Endodermal cell (in vitro differentiated cells): ENCODE measurements at regions not wholly inside any gene's neighbourhood (a gene's known extent, or its start where the extent isn't known, plus 50 kb on each side); places are given as distances from the start of the nearest gene placed in this dataset.

Source experiments
- DNase-seq: peaks from one replicate; pipeline ENCODE4 v3.0.0-alpha.2; 2017
- H3K27ac ChIP-seq: 2 replicates; pipeline ENCODE4 v1.5.1; 2013; ENCODE audit warnings: mild to moderate bottlenecking, low read depth, low read length, moderate library complexity
- H3K27me3 ChIP-seq: 2 replicates; pipeline ENCODE4 v1.6.1; 2013; ENCODE audit warnings: mild to moderate bottlenecking, low read length, moderate library complexity; ENCODE audit not compliant: insufficient read depth, control insufficient read depth, poor library complexity, severe bottlenecking
- H3K36me3 ChIP-seq: 2 replicates; pipeline ENCODE4 v1.7.0; 2013; ENCODE audit warnings: mild to moderate bottlenecking, low read length, moderate library complexity; ENCODE audit not compliant: control insufficient read depth, insufficient read depth
- H3K4me1 ChIP-seq: one replicate; pipeline ENCODE4 v1.7.0; 2013; ENCODE audit warnings: low read length; ENCODE audit not compliant: control insufficient read depth, insufficient read depth
- H3K4me3 ChIP-seq: 2 replicates; pipeline ENCODE4 v1.5.1; 2013; ENCODE audit warnings: mild to moderate bottlenecking, low read length, moderate library complexity
- H3K9ac ChIP-seq: 2 replicates; pipeline ENCODE4 v1.6.1; 2013; ENCODE audit warnings: mild to moderate bottlenecking, low read length, moderate library complexity; ENCODE audit not compliant: poor library complexity, severe bottlenecking; ENCODE audit errors: extremely low read depth
- H3K9me3 ChIP-seq: 2 replicates; pipeline ENCODE4 v1.6.1; 2013; ENCODE audit warnings: mild to moderate bottlenecking, low read length, moderate library complexity; ENCODE audit not compliant: control insufficient read depth
- H3K27ac Mint-ChIP-seq: 2 replicates; pipeline ENCODE4 v1.8.0; 2020; ENCODE audit warnings: mixed read lengths
- H3K27me3 Mint-ChIP-seq: 2 replicates; pipeline ENCODE4 v1.8.0; 2021; ENCODE audit warnings: mild to moderate bottlenecking, mixed read lengths; ENCODE audit not compliant: insufficient read depth
- H3K36me3 Mint-ChIP-seq: 2 replicates; pipeline ENCODE4 v1.8.0; 2020; ENCODE audit warnings: low read depth, mixed read lengths
- H3K4me1 Mint-ChIP-seq: 2 replicates; pipeline ENCODE4 v1.8.0; 2020; ENCODE audit warnings: mixed read lengths
- H3K4me3 Mint-ChIP-seq: 2 replicates; pipeline ENCODE4 v1.8.0; 2020; ENCODE audit warnings: mild to moderate bottlenecking, moderate library complexity, mixed read lengths
- H3K9me3 Mint-ChIP-seq: 2 replicates; pipeline ENCODE4 v1.8.0; 2020; ENCODE audit warnings: mild to moderate bottlenecking, mixed read lengths
- WGBS, 2 experiments: methylation state at CpG; one replicate each; pipeline versions ENCODE4 v1.1.5 to v1.1.7; 2013; ENCODE audit warnings: missing lambda C conversion rate in 2 of 2, mixed read lengths in 1 of 2; ENCODE audit not compliant: insufficient coverage in 1 of 2, insufficient read length in 1 of 2; 5-methylcytosine and 5-hydroxymethylcytosine counted together
- TF ChIP-seq, protein P1 (sequence below): fragments of 200-600 bp; sonication (generic); conservative IDR thresholded peaks from 2 replicates; pipeline ENCODE4 v1.5.0; 2021; ENCODE audit warnings: antibody characterized with exemption, mild to moderate bottlenecking

DNA sequence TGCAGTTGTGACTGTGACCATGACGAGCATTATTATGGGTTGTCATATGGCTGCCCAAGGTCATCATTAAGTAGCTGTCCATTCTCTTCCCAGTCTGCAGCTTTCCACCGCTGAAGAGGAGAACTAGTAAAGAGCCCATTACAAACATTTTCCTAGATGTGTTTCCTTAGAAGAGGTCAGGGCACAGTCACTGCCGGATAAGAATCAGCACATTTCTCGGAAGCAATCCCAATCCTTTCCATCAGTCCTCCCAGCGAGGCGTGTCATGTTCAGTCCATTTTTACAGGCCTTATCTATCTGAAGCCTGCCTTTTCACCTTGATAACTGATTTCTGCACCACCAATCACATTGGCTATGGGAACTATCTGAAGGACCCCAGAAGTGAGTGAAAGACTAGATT, 319.9 kb upstream of the SLC14A2 start:
- H3K4me1 ChIP-seq = no peaks in the 10 kb centered on the region
- Mint-ChIP-seq H3K4me1 (peaks cover 2% of the 10 kb centered on the region), H3K27me3 (no peaks in the 10 kb centered on the region), H3K36me3 (no peaks in the 10 kb centered on the region), H3K4me3 (no peak overlapping the region), H3K9me3 (no peaks in the 10 kb centered on the region), H3K27ac (no peak overlapping the region)
- H3K4me3 ChIP-seq = no peak overlapping the region
- H3K36me3 ChIP-seq = no peaks in the 10 kb centered on the region
- no peak overlapping the region for H3K27ac ChIP-seq
- no peak for DNase-seq
- TF ChIP-seq, protein P1, sequence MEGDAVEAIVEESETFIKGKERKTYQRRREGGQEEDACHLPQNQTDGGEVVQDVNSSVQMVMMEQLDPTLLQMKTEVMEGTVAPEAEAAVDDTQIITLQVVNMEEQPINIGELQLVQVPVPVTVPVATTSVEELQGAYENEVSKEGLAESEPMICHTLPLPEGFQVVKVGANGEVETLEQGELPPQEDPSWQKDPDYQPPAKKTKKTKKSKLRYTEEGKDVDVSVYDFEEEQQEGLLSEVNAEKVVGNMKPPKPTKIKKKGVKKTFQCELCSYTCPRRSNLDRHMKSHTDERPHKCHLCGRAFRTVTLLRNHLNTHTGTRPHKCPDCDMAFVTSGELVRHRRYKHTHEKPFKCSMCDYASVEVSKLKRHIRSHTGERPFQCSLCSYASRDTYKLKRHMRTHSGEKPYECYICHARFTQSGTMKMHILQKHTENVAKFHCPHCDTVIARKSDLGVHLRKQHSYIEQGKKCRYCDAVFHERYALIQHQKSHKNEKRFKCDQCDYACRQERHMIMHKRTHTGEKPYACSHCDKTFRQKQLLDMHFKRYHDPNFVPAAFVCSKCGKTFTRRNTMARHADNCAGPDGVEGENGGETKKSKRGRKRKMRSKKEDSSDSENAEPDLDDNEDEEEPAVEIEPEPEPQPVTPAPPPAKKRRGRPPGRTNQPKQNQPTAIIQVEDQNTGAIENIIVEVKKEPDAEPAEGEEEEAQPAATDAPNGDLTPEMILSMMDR = no peak
- no peak overlapping the region for H3K9ac ChIP-seq
- WGBS, 2 experiments = 94 to 95% methylated on average over 6 of the region's 6 CpGs
- no peaks in the 10 kb centered on the region for H3K9me3 ChIP-seq
- H3K27me3 ChIP-seq = no peaks in the 10 kb centered on the region

DNA sequence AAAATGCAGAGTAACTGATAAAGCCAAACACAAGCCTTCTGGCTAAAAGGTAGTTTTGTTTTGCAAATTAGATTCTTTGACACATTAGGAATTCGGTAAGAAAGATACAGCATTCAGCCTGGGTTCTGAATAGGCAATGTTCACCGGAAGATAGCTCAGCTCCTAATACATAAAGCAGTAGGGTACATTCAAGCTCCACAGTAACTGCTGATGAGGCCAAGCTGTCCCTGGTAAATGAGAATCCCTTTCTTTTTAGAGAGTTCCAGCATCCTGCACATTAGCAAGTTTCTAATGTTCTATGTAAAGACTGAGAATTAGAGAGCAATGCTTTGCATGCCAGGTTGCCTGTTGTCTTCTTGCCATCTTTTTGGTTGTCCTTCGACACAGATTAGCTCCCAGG, 316.3 kb upstream of the SLC14A2 start:
- Mint-ChIP-seq H3K27me3 (no peaks in the 10 kb centered on the region), H3K4me1 (peaks cover 2% of the 10 kb centered on the region), H3K9me3 (no peaks in the 10 kb centered on the region), H3K36me3 (no peaks in the 10 kb centered on the region), H3K4me3 (no peak overlapping the region), H3K27ac (no peak overlapping the region)
- Histone ChIP-seq H3K4me3 (no peak overlapping the region), H3K27me3 (no peaks in the 10 kb centered on the region), H3K9ac (no peak overlapping the region), H3K27ac (no peak overlapping the region), H3K4me1 (no peaks in the 10 kb centered on the region), H3K9me3 (no peaks in the 10 kb centered on the region), H3K36me3 (no peaks in the 10 kb centered on the region)
- TF ChIP-seq, protein P1 = no peak
- DNase-seq = no peak
- 62 to 77% methylated on average over 3 of the region's 3 CpGs for WGBS, 2 experiments

DNA sequence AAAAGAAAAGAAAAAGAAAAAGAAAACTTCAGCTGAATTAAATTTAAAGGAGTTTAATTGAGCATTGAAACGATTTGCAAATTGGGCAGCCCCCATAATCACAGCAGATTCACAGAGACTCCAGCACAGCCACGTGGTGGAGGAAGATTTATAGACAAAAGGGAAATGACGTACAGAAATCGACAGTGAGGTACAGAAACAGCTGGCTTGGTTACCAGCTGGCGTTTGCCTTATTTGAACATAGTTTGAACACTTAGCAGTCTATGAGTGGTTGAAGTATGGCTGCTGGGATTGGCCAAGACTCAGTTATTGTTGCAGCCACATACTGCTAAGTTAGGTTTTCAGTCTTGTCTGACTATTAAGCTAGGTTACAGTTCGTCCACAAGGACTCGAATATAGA, 312.2 kb upstream of the SLC14A2 start:
- H3K27ac ChIP-seq = no peak overlapping the region
- no peak overlapping the region for H3K4me3 ChIP-seq
- no peak overlapping the region for H3K27ac Mint-ChIP-seq
- H3K9me3 Mint-ChIP-seq = no peaks in the 10 kb centered on the region
- H3K36me3 ChIP-seq = no peaks in the 10 kb centered on the region
- WGBS, 2 experiments = 90 to 91% methylated on average over 7 of the region's 7 CpGs
- H3K36me3 Mint-ChIP-seq = no peaks in the 10 kb centered on the region
- H3K4me1 ChIP-seq = no peaks in the 10 kb centered on the region
- H3K9me3 ChIP-seq = no peaks in the 10 kb centered on the region
- H3K4me3 Mint-ChIP-seq = no peak overlapping the region
- TF ChIP-seq, protein P1 = no peak
- H3K4me1 Mint-ChIP-seq = peaks cover 2% of the 10 kb centered on the region
- H3K27me3 ChIP-seq = no peaks in the 10 kb centered on the region
- no peak overlapping the region for H3K9ac ChIP-seq
- peaks cover 2% of the 10 kb centered on the region for H3K27me3 Mint-ChIP-seq
- no peak for DNase-seq
